HG03439 (cell line): ENCODE measurements at regions not wholly inside any gene's neighbourhood (a gene's known extent, or its start where the extent isn't known, plus 50 kb on each side); places are given as distances from the start of the nearest gene placed in this dataset.

ENCODE experiments used
- ATAC-seq: cut with Tn5 transposase; IDR thresholded peaks from one replicate; pipeline ENCODE4 v1.9.1; 2021; ENCODE audit warnings: mild to moderate bottlenecking, moderate library complexity; ENCODE audit not compliant: unreplicated experiment

- ATAC-seq, result no peak
Measured at GRCh38 chr1:81410941-81411340, 389.8 kb upstream of the ADGRL2 start.

GRCh38 chr1:81410351-81410750 is 390.4 kb upstream of the ADGRL2 start:
- no peak for ATAC-seq

GRCh38 chr1:81409780-81410274 is 390.9 kb upstream of the ADGRL2 start:
- ATAC-seq, result no peak

- no peak for ATAC-seq
Measured at GRCh38 chr1:81409262-81409661, 391.5 kb upstream of the ADGRL2 start.

- no peak for ATAC-seq
Measured at GRCh38 chr1:81408419-81408818, 392.3 kb upstream of the ADGRL2 start.

- ATAC-seq, result no peak
Measured at GRCh38 chr1:81407000-81407821, 393.5 kb upstream of the ADGRL2 start.

GRCh38 chr1:81406292-81406999 is 394.3 kb upstream of the ADGRL2 start:
- no peak for ATAC-seq

GRCh38 chr1:81398041-81398440 is 402.7 kb upstream of the ADGRL2 start:
- ATAC-seq, result no peak

GRCh38 chr1:81392526-81393226 is 408.1 kb upstream of the ADGRL2 start:
- no peak for ATAC-seq

GRCh38 chr1:81391125-81391828 is 409.5 kb upstream of the ADGRL2 start:
- no peak for ATAC-seq

GRCh38 chr1:81388435-81388834 is 412.3 kb upstream of the ADGRL2 start:
- ATAC-seq, result no peak

GRCh38 chr1:81387446-81387845 is 413.3 kb upstream of the ADGRL2 start:
- no peak for ATAC-seq

GRCh38 chr1:81382561-81382960 is 418.2 kb upstream of the ADGRL2 start:
- no peak for ATAC-seq

GRCh38 chr1:81381881-81382280 is 418.9 kb upstream of the ADGRL2 start:
- ATAC-seq, result no peak

GRCh38 chr1:81380436-81380835 is 420.3 kb upstream of the ADGRL2 start:
- no peak for ATAC-seq

- ATAC-seq, result no peak
Measured at GRCh38 chr1:81379430-81379829, 421.3 kb upstream of the ADGRL2 start.

GRCh38 chr1:81377406-81377805 is 423.3 kb upstream of the ADGRL2 start:
- ATAC-seq, result no peak

- ATAC-seq, result no peak
Measured at GRCh38 chr1:81375884-81376548, 424.7 kb upstream of the ADGRL2 start.

GRCh38 chr1:81374481-81374880 is 426.3 kb upstream of the ADGRL2 start:
- ATAC-seq, result no peak

GRCh38 chr1:81371864-81372263 is 428.9 kb upstream of the ADGRL2 start:
- ATAC-seq, result no peak
